Heart right ventricle (tissue), 16 donors: ENCODE measurements at regions not wholly inside any gene's neighbourhood (a gene's known extent, or its start where the extent isn't known, plus 50 kb on each side); places are given as distances from the start of the nearest gene placed in this dataset.
"Not testable (repeated sequence)": the region's sequence is repeated elsewhere in the genome, so short reads cannot be mapped to it uniquely, and the experiment has no call there.

ENCODE experiments used
- ATAC-seq, 8 donors: fragments of 200-7000 bp; cut with Tn5 transposase; one replicate each; pipeline ENCODE4 v1.9.1; 2020; ENCODE audit warnings: mild to moderate bottlenecking in 8 of 8, moderate library complexity in 8 of 8, moderate number of reproducible peaks in 1 of 8
- DNase-seq, 2 donors: peaks; one replicate each; pipeline ENCODE4 v3.0.0-alpha.2; 2020
- H3K27ac ChIP-seq, 10 donors: fragments of 200-600 bp; sonication (generic) in 2 of 10; one replicate each; pipeline versions ENCODE4 v1.5.0 to v1.8.0; 2020 to 2022; ENCODE audit warnings: mild to moderate bottlenecking in 3 of 10
- H3K27me3 ChIP-seq, 7 donors: fragments of 200-600 bp; one replicate each; pipeline ENCODE4 v1.8.0; 2021 to 2022; ENCODE audit warnings: mild to moderate bottlenecking in 2 of 7
- H3K36me3 ChIP-seq, 9 donors: fragments of 200-600 bp; sonication (generic) in 1 of 9; one replicate each; pipeline versions ENCODE4 v1.5.0 to v1.8.0; 2020 to 2022; ENCODE audit warnings: mild to moderate bottlenecking in 2 of 9
- H3K4me1 ChIP-seq, 9 donors: fragments of 200-600 bp; sonication (generic) in 1 of 9; one replicate each; pipeline versions ENCODE4 v1.5.0 to v1.8.0; 2020 to 2022; ENCODE audit warnings: mild to moderate bottlenecking in 4 of 9
- H3K4me3 ChIP-seq, 10 donors: fragments of 200-600 bp; sonication (generic) in 2 of 10; one replicate each; pipeline versions ENCODE4 v1.5.0 to v1.8.0; 2020 to 2022; ENCODE audit warnings: mild to moderate bottlenecking in 7 of 10, moderate library complexity in 2 of 10
- H3K9me3 ChIP-seq, 11 donors: fragments of 200-600 bp in 10 of 11; sonication (generic) in 2 of 11; one replicate each; pipeline versions ENCODE4 v1.5.0 to v1.8.0; 2013 to 2022; ENCODE audit warnings: mild to moderate bottlenecking in 2 of 11, control low read depth in 1 of 11, moderate library complexity in 1 of 11
- CTCF ChIP-seq, 9 donors: fragments of 200-600 bp; sonication (generic) in 2 of 9; IDR thresholded peaks; one replicate each; pipeline versions ENCODE4 v1.5.0 to v1.8.0; 2021 to 2022; ENCODE audit warnings: antibody characterized with exemption in 9 of 9, mild to moderate bottlenecking in 5 of 9, moderate library complexity in 1 of 9
- WGBS, 2 donors: extraction: QIAGEN DNeasy Blood & Tissue Kit; methylation state at CpG; one replicate each; pipeline ENCODE4 v1.1.7; 2013; ENCODE audit warnings: inconsistent platforms in 1 of 2; 5-methylcytosine and 5-hydroxymethylcytosine counted together
- intact Hi-C, 10 donors: fragments of 100-400 bp; cut with DNase I; formaldehyde crosslinking; loops; one replicate each; pipeline versions ENCODE4 v1.11.1 to v1.14.2; 2022
- donor health status: Arrhythmogenic right ventricular cardiomyopathy.
- donor health status: ischemic (EF 13 %, LVEDD 7.1; RV severe dilation, severe dysfunction).
- donor health status: healthy with polysubstance abuse.
- donor health status: DM: no; HTN: yes; CAD: no.
- donor health status: DM: no; HTN: no; CAD: no.
- donor health status: ischemic (EF 25% LVEDD 6.9; RV normal size, moderate dysfunction).
- donor health status: ischemic (EF 25% LVEDD 5.7; RV mildly dilated, moderate dysfunction).
- donor health status: healthy.
- donor health status: DM: yes; HTN: yes; CAD: no.
- donor health status: Ischemic cardiomyopathy.
- donor health status: ischemic (EF 35%, LVEDD 5.7; RV mildly dilated, moderate dysfunction).
- donor health status: nonischemic (EF 11% LVEDD 7.7; RV severe dilation, severe dysfunction).
- donor health status: DM: yes; HTN: yes; CAD: no.
- donor health status: PGD.
- donor health status: ischemic (EF 29% LVEDD 5.4; RV normal size, mild dysfunction).
- donor health status: nonischemic (EF 23%, LVEDD 6.1; RV moderate dilation, normal function).

- intact Hi-C loops = loop anchor here in 1 of 10 donors (10.0 kb wide), 1 partner anchor 609 kb away; no protein-coding TSS in a partner anchor
- peak overlapping the region in 6 of 10 donors; percentile 14 to 60 (median 46) for H3K27ac ChIP-seq
- H3K27me3 ChIP-seq = no peaks in the 10 kb centered on the region
- H3K9me3 ChIP-seq = no peaks in the 10 kb centered on the region
- DNase-seq = peak in 1 of 2 donors; percentile 62
- no peak overlapping the region for H3K4me3 ChIP-seq
- no peaks in the 10 kb centered on the region for H3K36me3 ChIP-seq
- 43 to 51% methylated on average over 10 of the region's 10 CpGs for WGBS, 2 donors
- ATAC-seq = peak in 7 of 8 donors; percentile 56 to 86 (median 78)
- peaks cover 0 to 12% (median 0%) of the 10 kb centered on the region in 9 donors for H3K4me1 ChIP-seq
- TF ChIP-seq CTCF (IDR thresholded peaks at IDR 0.05) = no peak
Observed at GRCh38 chr16:10325783-10326543, 59.9 kb upstream of the ATF7IP2 start.

- H3K27ac ChIP-seq = peak overlapping the region in 2 of 10 donors; percentile 39 to 52
- WGBS, 2 donors = 87 to 88% methylated on average over 5 of the region's 5 CpGs
- no peak for TF ChIP-seq CTCF (IDR thresholded peaks at IDR 0.05)
Observed at GRCh38 chr16:10326647-10327046, 59.2 kb upstream of the ATF7IP2 start.

GRCh38 chr16:10328291-10328690 is 57.6 kb upstream of the ATF7IP2 start:
- Histone ChIP-seq H3K4me1 (peaks cover 0 to 24% (median 0%) of the 10 kb centered on the region in 9 donors), H3K27ac (peak overlapping the region in 1 of 10 donors; percentile 28)
- not testable (repeated sequence) for H3K36me3 ChIP-seq, H3K4me3 ChIP-seq, H3K9me3 ChIP-seq, DNase-seq, H3K27me3 ChIP-seq
- intact Hi-C loops = loop anchor here in 1 of 10 donors (10.0 kb wide), 1 partner anchor 607 kb away; no protein-coding TSS in a partner anchor
- WGBS, 2 donors = 70 to 80% methylated on average over 5 of the region's 5 CpGs
- ATAC-seq = peak in 4 of 8 donors; percentile 21 to 68 (median 47)

More at GRCh38 chr16:10326647-10327046, 59.2 kb upstream of the ATF7IP2 start:
- H3K9me3 ChIP-seq = no peaks in the 10 kb centered on the region
- H3K4me1 ChIP-seq = peaks cover 0 to 12% (median 0%) of the 10 kb centered on the region in 9 donors
- no peaks in the 10 kb centered on the region for H3K27me3 ChIP-seq
- H3K36me3 ChIP-seq = no peaks in the 10 kb centered on the region
- no peak overlapping the region for H3K4me3 ChIP-seq
- intact Hi-C loops = loop anchor here in 1 of 10 donors (10.0 kb wide), 1 partner anchor 608 kb away; no protein-coding TSS in a partner anchor
- ATAC-seq (no peak), DNase-seq (no peak)

- ATAC-seq (peak in 6 of 8 donors; percentile 20 to 86 (median 78)), DNase-seq (peak in 1 of 2 donors; percentile 9)
- peak overlapping the region in 7 of 10 donors; percentile 31 to 80 (median 74) for H3K27ac ChIP-seq
- H3K9me3 ChIP-seq = no peaks in the 10 kb centered on the region
- no peaks in the 10 kb centered on the region for H3K27me3 ChIP-seq
- TF ChIP-seq CTCF (IDR thresholded peaks at IDR 0.05) = no peak
- H3K36me3 ChIP-seq = no peaks in the 10 kb centered on the region
- H3K4me1 ChIP-seq = peaks cover 0 to 23% (median 0%) of the 10 kb centered on the region in 9 donors
- no peak overlapping the region for H3K4me3 ChIP-seq
- intact Hi-C loops = loop anchor here in 2 of 10 donors (5.0 to 10.0 kb wide), 2 partner anchors 50 to 53 kb away; partner anchors contain the start of gene ATF7IP2 (in 1 of the 2)
Observed at GRCh38 chr16:10332241-10332640, 53.6 kb upstream of the ATF7IP2 start.
